ENCODE measurements at regions not wholly inside any gene's neighbourhood (a gene's known extent, or its start where the extent isn't known, plus 50 kb on each side); places are given as distances from the start of the nearest gene placed in this dataset.

- no peaks in the 10 kb centered on the region for H3K4me1 ChIP-seq
Measured at GRCh38 chr6:159461266-159461665, 231.8 kb downstream of the SOD2 start.

GRCh38 chr6:159460476-159460875, 232.6 kb downstream of the SOD2 start:
- no peaks in the 10 kb centered on the region for H3K4me1 ChIP-seq
- H3K27ac ChIP-seq: no peak overlapping the region
- no peak overlapping the region for H3K4me3 ChIP-seq
- no peaks in the 10 kb centered on the region for H3K9me3 ChIP-seq
- no peak for DNase-seq (ENCODE audit: low spot score)
- no peaks in the 10 kb centered on the region for H3K36me3 ChIP-seq
- H3K27me3 ChIP-seq: no peaks in the 10 kb centered on the region
- no peak for TF ChIP-seq CTCF (IDR thresholded peaks at IDR 0.05)

More at GRCh38 chr6:159461266-159461665, 231.8 kb downstream of the SOD2 start:
- no peak for TF ChIP-seq CTCF (IDR thresholded peaks at IDR 0.05)
- H3K4me3 ChIP-seq: no peak overlapping the region
- H3K27me3 ChIP-seq: no peaks in the 10 kb centered on the region
- no peaks in the 10 kb centered on the region for H3K36me3 ChIP-seq
- H3K9me3 ChIP-seq: no peaks in the 10 kb centered on the region
- DNase-seq (ENCODE audit: low spot score): no peak
- no peak overlapping the region for H3K27ac ChIP-seq

GRCh38 chr6:159456349-159456748, 236.7 kb downstream of the SOD2 start:
- TF ChIP-seq CTCF (IDR thresholded peaks at IDR 0.05): no peak
- no peak overlapping the region for H3K27ac ChIP-seq
- DNase-seq (ENCODE audit: low spot score): no peak
- no peaks in the 10 kb centered on the region for H3K36me3 ChIP-seq
- no peaks in the 10 kb centered on the region for H3K27me3 ChIP-seq
- no peak overlapping the region for H3K4me3 ChIP-seq
- H3K9me3 ChIP-seq: no peaks in the 10 kb centered on the region
- no peaks in the 10 kb centered on the region for H3K4me1 ChIP-seq

GRCh38 chr6:159455700-159456274, 237.3 kb downstream of the SOD2 start:
- H3K27me3 ChIP-seq: no peaks in the 10 kb centered on the region

GRCh38 chr6:159450815-159451465, 242.1 kb downstream of the SOD2 start:
- H3K27me3 ChIP-seq: no peaks in the 10 kb centered on the region
- H3K9me3 ChIP-seq: no peaks in the 10 kb centered on the region
- TF ChIP-seq CTCF (IDR thresholded peaks at IDR 0.05): no peak
- H3K27ac ChIP-seq: no peak overlapping the region
- no peak for DNase-seq (ENCODE audit: low spot score)
- no peaks in the 10 kb centered on the region for H3K36me3 ChIP-seq
- no peaks in the 10 kb centered on the region for H3K4me1 ChIP-seq
- H3K4me3 ChIP-seq: no peak overlapping the region

More at GRCh38 chr6:159455700-159456274, 237.3 kb downstream of the SOD2 start:
- H3K27ac ChIP-seq: no peak overlapping the region
- TF ChIP-seq CTCF (IDR thresholded peaks at IDR 0.05): no peak
- H3K4me1 ChIP-seq: no peaks in the 10 kb centered on the region
- DNase-seq (ENCODE audit: low spot score): no peak
- H3K4me3 ChIP-seq: no peak overlapping the region
- no peaks in the 10 kb centered on the region for H3K9me3 ChIP-seq
- no peaks in the 10 kb centered on the region for H3K36me3 ChIP-seq

GRCh38 chr6:159446340-159446739, 246.7 kb downstream of the SOD2 start:
- no peak overlapping the region for H3K27ac ChIP-seq
- no peak overlapping the region for H3K4me3 ChIP-seq
- H3K4me1 ChIP-seq: no peaks in the 10 kb centered on the region
- H3K36me3 ChIP-seq: no peaks in the 10 kb centered on the region
- no peak for TF ChIP-seq CTCF (IDR thresholded peaks at IDR 0.05)
- DNase-seq (ENCODE audit: low spot score): no peak
- no peaks in the 10 kb centered on the region for H3K9me3 ChIP-seq
- no peaks in the 10 kb centered on the region for H3K27me3 ChIP-seq

All from right atrium auricular region (tissue), 2 donors.